Duodenal mucosa (tissue), 2 donors: ENCODE measurements at regions not wholly inside any gene's neighbourhood (a gene's known extent, or its start where the extent isn't known, plus 50 kb on each side); places are given as distances from the start of the nearest gene placed in this dataset.

ENCODE experiments used
- H3K27ac ChIP-seq: one replicate; pipeline ENCODE4 v1.7.0; 2013; ENCODE audit warnings: low read depth, low read length
- H3K27me3 ChIP-seq, 2 donors: one replicate each; pipeline ENCODE4 v1.7.0; 2013; ENCODE audit warnings: low read length in 2 of 2, control low read depth in 1 of 2; ENCODE audit not compliant: insufficient read depth in 2 of 2, control insufficient read depth in 1 of 2
- H3K36me3 ChIP-seq, 2 donors: one replicate each; pipeline ENCODE4 v1.7.0; 2013; ENCODE audit warnings: low read length in 2 of 2, control low read depth in 1 of 2; ENCODE audit not compliant: insufficient read depth in 2 of 2, control insufficient read depth in 1 of 2
- H3K4me1 ChIP-seq, 2 donors: one replicate each; pipeline ENCODE4 v1.7.0; 2013; ENCODE audit warnings: low read length in 2 of 2, control low read depth in 1 of 2; ENCODE audit not compliant: insufficient read depth in 2 of 2, control insufficient read depth in 1 of 2
- H3K4me3 ChIP-seq, 2 donors: one replicate each; pipeline ENCODE4 v1.7.0; 2013; ENCODE audit warnings: low read length in 2 of 2, low read depth in 1 of 2
- H3K9ac ChIP-seq, 2 donors: one replicate each; pipeline ENCODE4 v1.7.0; 2013; ENCODE audit warnings: low read length in 2 of 2, low read depth in 1 of 2
- H3K9me3 ChIP-seq, 2 donors: one replicate each; pipeline ENCODE4 v1.7.0; 2013; ENCODE audit warnings: low read length in 2 of 2, control low read depth in 1 of 2; ENCODE audit not compliant: control insufficient read depth in 1 of 2

- Histone ChIP-seq H3K27me3 (no peaks in the 10 kb centered on the region), H3K4me3 (no peak overlapping the region), H3K36me3 (no peaks in the 10 kb centered on the region), H3K4me1 (peaks cover 1 to 11% of the 10 kb centered on the region in 2 donors), H3K27ac (no peak overlapping the region), H3K9me3 (no peaks in the 10 kb centered on the region), H3K9ac (no peak overlapping the region)
Measured at GRCh38 chr2:147442816-147443215, 402.0 kb upstream of the ACVR2A start.

GRCh38 chr2:147441182-147441581, 403.6 kb upstream of the ACVR2A start:
- Histone ChIP-seq H3K27me3 (no peaks in the 10 kb centered on the region), H3K9me3 (no peaks in the 10 kb centered on the region), H3K27ac (no peak overlapping the region), H3K4me3 (no peak overlapping the region), H3K4me1 (peaks cover 5 to 11% of the 10 kb centered on the region in 2 donors), H3K9ac (no peak overlapping the region), H3K36me3 (no peaks in the 10 kb centered on the region)

GRCh38 chr2:147440734-147441133, 404.1 kb upstream of the ACVR2A start:
- H3K27ac ChIP-seq = no peak overlapping the region
- no peaks in the 10 kb centered on the region for H3K27me3 ChIP-seq
- H3K4me3 ChIP-seq = no peak overlapping the region
- peaks cover 5 to 11% of the 10 kb centered on the region in 2 donors for H3K4me1 ChIP-seq
- H3K9me3 ChIP-seq = no peaks in the 10 kb centered on the region
- no peak overlapping the region for H3K9ac ChIP-seq
- H3K36me3 ChIP-seq = no peaks in the 10 kb centered on the region

GRCh38 chr2:147439986-147440385, 404.8 kb upstream of the ACVR2A start:
- no peaks in the 10 kb centered on the region for H3K27me3 ChIP-seq
- no peaks in the 10 kb centered on the region for H3K9me3 ChIP-seq
- peaks cover 5 to 11% of the 10 kb centered on the region in 2 donors for H3K4me1 ChIP-seq
- no peak overlapping the region for H3K9ac ChIP-seq
- H3K4me3 ChIP-seq = no peak overlapping the region
- no peaks in the 10 kb centered on the region for H3K36me3 ChIP-seq
- no peak overlapping the region for H3K27ac ChIP-seq

- Histone ChIP-seq H3K4me3 (no peak overlapping the region), H3K9me3 (no peaks in the 10 kb centered on the region), H3K36me3 (no peaks in the 10 kb centered on the region), H3K27ac (no peak overlapping the region), H3K9ac (no peak overlapping the region), H3K27me3 (no peaks in the 10 kb centered on the region), H3K4me1 (peaks cover 5 to 11% of the 10 kb centered on the region in 2 donors)
Measured at GRCh38 chr2:147438882-147439281, 405.9 kb upstream of the ACVR2A start.

- H3K9me3 ChIP-seq = no peaks in the 10 kb centered on the region
- H3K4me3 ChIP-seq = no peak overlapping the region
- H3K9ac ChIP-seq = no peak overlapping the region
- H3K27ac ChIP-seq = no peak overlapping the region
- no peaks in the 10 kb centered on the region for H3K27me3 ChIP-seq
- H3K36me3 ChIP-seq = no peaks in the 10 kb centered on the region
- peaks cover 24% of the 10 kb centered on the region in 2 donors for H3K4me1 ChIP-seq
Measured at GRCh38 chr2:147433822-147434221, 411.0 kb upstream of the ACVR2A start.

- Histone ChIP-seq H3K9me3 (no peaks in the 10 kb centered on the region), H3K36me3 (no peaks in the 10 kb centered on the region), H3K27ac (no peak overlapping the region), H3K9ac (no peak overlapping the region), H3K4me1 (peaks cover 22 to 43% of the 10 kb centered on the region in 2 donors), H3K27me3 (no peaks in the 10 kb centered on the region), H3K4me3 (no peak overlapping the region)
Measured at GRCh38 chr2:147430408-147430807, 414.4 kb upstream of the ACVR2A start.

- Histone ChIP-seq H3K4me1 (peaks cover 27 to 53% of the 10 kb centered on the region in 2 donors), H3K27me3 (no peaks in the 10 kb centered on the region), H3K36me3 (no peaks in the 10 kb centered on the region), H3K9ac (no peak overlapping the region), H3K4me3 (peak overlapping the region in 1 of 2 donors; percentile 7), H3K9me3 (no peaks in the 10 kb centered on the region), H3K27ac (no peak overlapping the region)
Measured at GRCh38 chr2:147428120-147428747, 416.6 kb upstream of the ACVR2A start.

- peak overlapping the region; percentile 13 to 19 for H3K4me3 ChIP-seq
- H3K36me3 ChIP-seq = no peaks in the 10 kb centered on the region
- no peaks in the 10 kb centered on the region for H3K27me3 ChIP-seq
- peaks cover 22 to 45% of the 10 kb centered on the region in 2 donors for H3K4me1 ChIP-seq
- no peak overlapping the region for H3K27ac ChIP-seq
- no peaks in the 10 kb centered on the region for H3K9me3 ChIP-seq
- H3K9ac ChIP-seq = no peak overlapping the region
Measured at GRCh38 chr2:147425437-147426029, 419.3 kb upstream of the ACVR2A start.

- no peaks in the 10 kb centered on the region for H3K27me3 ChIP-seq
- H3K4me3 ChIP-seq = no peak overlapping the region
- H3K27ac ChIP-seq = no peak overlapping the region
- H3K4me1 ChIP-seq = peaks cover 17 to 44% of the 10 kb centered on the region in 2 donors
- H3K36me3 ChIP-seq = no peaks in the 10 kb centered on the region
- H3K9ac ChIP-seq = no peak overlapping the region
- H3K9me3 ChIP-seq = no peaks in the 10 kb centered on the region
Measured at GRCh38 chr2:147424766-147425165, 420.1 kb upstream of the ACVR2A start.
